ENCODE measurements at regions not wholly inside any gene's neighbourhood (a gene's known extent, or its start where the extent isn't known, plus 50 kb on each side); places are given as distances from the start of the nearest gene placed in this dataset.

DNA sequence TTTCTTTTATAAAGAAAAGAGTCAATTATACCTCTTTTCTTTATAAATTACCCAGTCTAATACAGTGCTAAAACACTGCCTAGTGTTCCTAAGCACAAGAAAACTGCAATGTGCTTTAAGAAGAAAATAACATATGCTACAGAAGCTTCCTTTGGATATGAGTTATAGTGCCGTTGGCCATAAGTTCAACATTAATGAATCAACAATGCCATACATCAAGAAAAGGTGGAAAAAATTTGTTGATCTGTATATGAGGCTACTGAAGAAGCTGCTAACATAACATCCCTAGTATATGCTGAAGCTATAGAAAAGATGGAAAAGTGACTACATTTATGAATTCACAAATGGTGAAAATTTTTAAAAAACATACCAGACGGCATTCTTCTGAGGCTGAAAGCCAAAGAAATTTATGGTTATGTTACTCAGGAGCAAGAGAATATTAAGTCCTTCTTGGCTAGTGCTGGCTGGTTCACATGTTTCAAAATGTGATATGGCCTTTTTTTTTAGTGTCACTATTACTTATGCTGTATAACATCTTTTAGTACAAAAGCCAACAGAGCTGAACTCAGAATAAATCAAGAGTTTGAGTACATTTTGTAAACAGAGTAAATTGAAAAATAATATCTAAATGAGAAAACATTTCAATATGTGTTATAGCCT, 743.2 kb upstream of the RGS18 start:
- TF ChIP-seq POLR2AphosphoS5 (IDR thresholded peaks at IDR 0.05) (no peak), POLR2A (IDR thresholded peaks at IDR 0.05) (no peak), CTCF (IDR thresholded peaks at IDR 0.05 in 8 of 11, conservative IDR thresholded peaks at IDR 0.05 in 3 of 11) (no peak)
- Histone ChIP-seq H3K27ac (no peak overlapping the region), H3K27me3 (replicated peaks in 1 of 7) (no peaks in the 10 kb centered on the region), H3K36me3 (no peaks in the 10 kb centered on the region), H3K4me1 (no peaks in the 10 kb centered on the region), H3K9me3 (no peaks in the 10 kb centered on the region), H3K4me3 (no peak overlapping the region)
- DNase-seq: no peak
- WGBS, 5 donors: 72 to 89% (median 82%) methylated on average over 2 of the region's 2 CpGs
- intact Hi-C loops (cut with DNase I; ENCODE audit: low total_unique reads): no loop called here

- intact Hi-C loops (cut with DNase I; ENCODE audit: low total_unique reads): no loop called here
Measured at GRCh38 chr1:191419842-191420241, 738.4 kb upstream of the RGS18 start.

GRCh38 chr1:191427593-191427992, 730.7 kb upstream of the RGS18 start:
- no peak for DNase-seq
- intact Hi-C loops (cut with DNase I; ENCODE audit: low total_unique reads): no loop called here
- 60 to 80% (median 76%) methylated on average over 3 of the region's 3 CpGs for WGBS, 5 donors
- TF ChIP-seq CTCF (IDR thresholded peaks at IDR 0.05 in 8 of 11, conservative IDR thresholded peaks at IDR 0.05 in 3 of 11) (no peak), POLR2AphosphoS5 (IDR thresholded peaks at IDR 0.05) (no peak), POLR2A (IDR thresholded peaks at IDR 0.05) (no peak)
- Histone ChIP-seq H3K27ac (no peak overlapping the region), H3K4me1 (no peaks in the 10 kb centered on the region), H3K9me3 (peaks cover 0 to 13% (median 6%) of the 10 kb centered on the region in 8 donors), H3K36me3 (no peaks in the 10 kb centered on the region), H3K4me3 (no peak overlapping the region), H3K27me3 (replicated peaks in 1 of 7) (no peaks in the 10 kb centered on the region)

More at GRCh38 chr1:191419842-191420241, 738.4 kb upstream of the RGS18 start:
- Histone ChIP-seq H3K4me1 (no peaks in the 10 kb centered on the region), H3K27me3 (replicated peaks in 1 of 7) (no peaks in the 10 kb centered on the region), H3K27ac (no peak overlapping the region), H3K36me3 (no peaks in the 10 kb centered on the region), H3K9me3 (no peaks in the 10 kb centered on the region), H3K4me3 (no peak overlapping the region)
- DNase-seq: no peak
- WGBS, 5 donors: 60 to 73% (median 70%) methylated on average over 1 of the region's 1 CpG
- TF ChIP-seq CTCF (IDR thresholded peaks at IDR 0.05 in 8 of 11, conservative IDR thresholded peaks at IDR 0.05 in 3 of 11) (no peak), POLR2A (IDR thresholded peaks at IDR 0.05) (no peak), POLR2AphosphoS5 (IDR thresholded peaks at IDR 0.05) (no peak)

DNA sequence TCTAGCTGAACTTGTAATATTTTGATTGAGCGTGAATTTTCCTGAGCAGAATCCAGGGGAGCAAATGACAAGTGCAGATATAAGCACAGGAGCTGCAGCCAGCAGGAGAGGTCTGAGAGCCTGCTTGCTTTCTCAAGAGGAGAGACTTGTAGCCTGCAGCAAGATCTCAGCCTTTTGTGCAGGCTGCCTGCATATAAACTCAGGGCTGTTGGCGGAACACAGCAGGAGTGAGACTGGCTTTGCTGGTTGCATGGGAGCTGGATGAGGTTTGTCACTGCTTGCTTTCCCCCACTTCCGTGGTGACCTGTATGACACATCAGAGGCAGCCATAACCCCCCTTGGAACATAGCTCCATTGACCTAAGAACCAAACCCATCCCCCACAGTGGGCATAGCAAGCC, 725.4 kb upstream of the RGS18 start:
- Histone ChIP-seq H3K4me3 (no peak overlapping the region), H3K27ac (no peak overlapping the region), H3K27me3 (replicated peaks in 1 of 7) (no peaks in the 10 kb centered on the region), H3K4me1 (no peaks in the 10 kb centered on the region), H3K36me3 (no peaks in the 10 kb centered on the region), H3K9me3 (peaks cover 0 to 43% (median 24%) of the 10 kb centered on the region in 8 donors)
- TF ChIP-seq POLR2A (IDR thresholded peaks at IDR 0.05) (no peak), CTCF (IDR thresholded peaks at IDR 0.05 in 8 of 11, conservative IDR thresholded peaks at IDR 0.05 in 3 of 11) (no peak), POLR2AphosphoS5 (IDR thresholded peaks at IDR 0.05) (no peak)
- DNase-seq: no peak
- intact Hi-C loops (cut with DNase I; ENCODE audit: low total_unique reads): no loop called here
- 54 to 64% (median 55%) methylated on average over 3 of the region's 3 CpGs for WGBS, 5 donors
